HL-60 (cell line): ENCODE measurements at regions not wholly inside any gene's neighbourhood (a gene's known extent, or its start where the extent isn't known, plus 50 kb on each side); places are given as distances from the start of the nearest gene placed in this dataset.

ENCODE experiments used
- GABPA ChIP-seq: IDR thresholded peaks from 2 replicates; pipeline ENCODE4 v1.6.1; 2012; ENCODE audit warnings: low read depth
- POLR2AphosphoS5 ChIP-seq: IDR thresholded peaks from 2 replicates; pipeline ENCODE4 v1.6.1; 2012; ENCODE audit warnings: low read depth
- SPI1 ChIP-seq: IDR thresholded peaks from 2 replicates; pipeline ENCODE4 v1.6.1; 2012; ENCODE audit warnings: low read depth, mild to moderate bottlenecking, borderline replicate concordance
- TF ChIP-seq, protein P1 (sequence below): IDR thresholded peaks from one replicate; pipeline ENCODE4 v1.5.1; 2011; ENCODE audit warnings: low read length, control low read depth, inconsistent platforms; ENCODE audit not compliant: insufficient read depth
- TF ChIP-seq, protein P2 (sequence below): IDR thresholded peaks from 2 replicates; pipeline ENCODE4 v1.6.1; 2012; ENCODE audit warnings: low read depth; ENCODE audit not compliant: insufficient replicate concordance

DNA sequence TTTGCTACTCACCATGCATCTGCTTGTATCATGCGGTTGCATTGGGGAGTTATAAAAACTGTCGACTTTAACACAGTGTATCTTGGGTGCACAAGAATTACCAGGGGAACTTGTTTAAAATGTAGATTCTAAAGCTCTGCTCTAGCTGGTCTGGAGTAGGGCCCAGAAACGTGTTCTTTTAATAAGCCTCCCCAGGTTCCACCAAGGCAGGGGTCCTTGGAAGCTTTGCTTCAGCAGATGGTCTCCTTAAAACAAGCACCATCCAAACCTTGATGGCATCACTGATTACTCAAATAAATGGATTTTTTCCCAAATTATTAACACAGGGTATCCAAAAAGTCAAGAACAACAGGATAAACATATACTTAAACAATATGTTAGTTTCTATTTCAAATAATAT, 120.2 kb upstream of the NDP start:
- TF ChIP-seq, protein P1, sequence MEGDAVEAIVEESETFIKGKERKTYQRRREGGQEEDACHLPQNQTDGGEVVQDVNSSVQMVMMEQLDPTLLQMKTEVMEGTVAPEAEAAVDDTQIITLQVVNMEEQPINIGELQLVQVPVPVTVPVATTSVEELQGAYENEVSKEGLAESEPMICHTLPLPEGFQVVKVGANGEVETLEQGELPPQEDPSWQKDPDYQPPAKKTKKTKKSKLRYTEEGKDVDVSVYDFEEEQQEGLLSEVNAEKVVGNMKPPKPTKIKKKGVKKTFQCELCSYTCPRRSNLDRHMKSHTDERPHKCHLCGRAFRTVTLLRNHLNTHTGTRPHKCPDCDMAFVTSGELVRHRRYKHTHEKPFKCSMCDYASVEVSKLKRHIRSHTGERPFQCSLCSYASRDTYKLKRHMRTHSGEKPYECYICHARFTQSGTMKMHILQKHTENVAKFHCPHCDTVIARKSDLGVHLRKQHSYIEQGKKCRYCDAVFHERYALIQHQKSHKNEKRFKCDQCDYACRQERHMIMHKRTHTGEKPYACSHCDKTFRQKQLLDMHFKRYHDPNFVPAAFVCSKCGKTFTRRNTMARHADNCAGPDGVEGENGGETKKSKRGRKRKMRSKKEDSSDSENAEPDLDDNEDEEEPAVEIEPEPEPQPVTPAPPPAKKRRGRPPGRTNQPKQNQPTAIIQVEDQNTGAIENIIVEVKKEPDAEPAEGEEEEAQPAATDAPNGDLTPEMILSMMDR, result no peak
- TF ChIP-seq, protein P2, sequence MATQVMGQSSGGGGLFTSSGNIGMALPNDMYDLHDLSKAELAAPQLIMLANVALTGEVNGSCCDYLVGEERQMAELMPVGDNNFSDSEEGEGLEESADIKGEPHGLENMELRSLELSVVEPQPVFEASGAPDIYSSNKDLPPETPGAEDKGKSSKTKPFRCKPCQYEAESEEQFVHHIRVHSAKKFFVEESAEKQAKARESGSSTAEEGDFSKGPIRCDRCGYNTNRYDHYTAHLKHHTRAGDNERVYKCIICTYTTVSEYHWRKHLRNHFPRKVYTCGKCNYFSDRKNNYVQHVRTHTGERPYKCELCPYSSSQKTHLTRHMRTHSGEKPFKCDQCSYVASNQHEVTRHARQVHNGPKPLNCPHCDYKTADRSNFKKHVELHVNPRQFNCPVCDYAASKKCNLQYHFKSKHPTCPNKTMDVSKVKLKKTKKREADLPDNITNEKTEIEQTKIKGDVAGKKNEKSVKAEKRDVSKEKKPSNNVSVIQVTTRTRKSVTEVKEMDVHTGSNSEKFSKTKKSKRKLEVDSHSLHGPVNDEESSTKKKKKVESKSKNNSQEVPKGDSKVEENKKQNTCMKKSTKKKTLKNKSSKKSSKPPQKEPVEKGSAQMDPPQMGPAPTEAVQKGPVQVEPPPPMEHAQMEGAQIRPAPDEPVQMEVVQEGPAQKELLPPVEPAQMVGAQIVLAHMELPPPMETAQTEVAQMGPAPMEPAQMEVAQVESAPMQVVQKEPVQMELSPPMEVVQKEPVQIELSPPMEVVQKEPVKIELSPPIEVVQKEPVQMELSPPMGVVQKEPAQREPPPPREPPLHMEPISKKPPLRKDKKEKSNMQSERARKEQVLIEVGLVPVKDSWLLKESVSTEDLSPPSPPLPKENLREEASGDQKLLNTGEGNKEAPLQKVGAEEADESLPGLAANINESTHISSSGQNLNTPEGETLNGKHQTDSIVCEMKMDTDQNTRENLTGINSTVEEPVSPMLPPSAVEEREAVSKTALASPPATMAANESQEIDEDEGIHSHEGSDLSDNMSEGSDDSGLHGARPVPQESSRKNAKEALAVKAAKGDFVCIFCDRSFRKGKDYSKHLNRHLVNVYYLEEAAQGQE, result no peak
- TF ChIP-seq POLR2AphosphoS5, result no peak
- no peak for TF ChIP-seq GABPA
- TF ChIP-seq SPI1, result no peak
